Effector memory CD8-positive, alpha-beta T cell (primary cell): ENCODE measurements at regions not wholly inside any gene's neighbourhood (a gene's known extent, or its start where the extent isn't known, plus 50 kb on each side); places are given as distances from the start of the nearest gene placed in this dataset.
A peak's percentile ranks its signal among the peaks of the same experiment; 100 is the strongest.
"Not testable (repeated sequence)": the region's sequence is repeated elsewhere in the genome, so short reads cannot be mapped to it uniquely, and the experiment has no call there.

Experiments used
- ATAC-seq: fragments of 150-1000 bp; cut with Tn5 transposase; replicated peaks from 2 replicates; pipeline ENCODE4 v1.10.0; 2021; ENCODE audit warnings: mild to moderate bottlenecking, moderate library complexity
- DNase-seq, 3 experiments: peaks; one replicate each; pipeline ENCODE4 v3.0.0; 2021
- H3K27ac Mint-ChIP-seq, 2 donors: one replicate each; pipeline ENCODE4 v1.8.0; 2022; ENCODE audit warnings: mild to moderate bottlenecking in 2 of 2, mixed read lengths in 2 of 2, moderate library complexity in 2 of 2
- H3K27me3 Mint-ChIP-seq, 2 donors: one replicate each; pipeline ENCODE4 v1.8.0; 2022; ENCODE audit warnings: mixed read lengths in 2 of 2
- H3K36me3 Mint-ChIP-seq: one replicate; pipeline ENCODE4 v1.8.0; 2022; ENCODE audit warnings: mild to moderate bottlenecking, moderate library complexity, mixed read lengths; ENCODE audit not compliant: insufficient read depth
- H3K4me1 Mint-ChIP-seq, 2 donors: one replicate each; pipeline ENCODE4 v1.8.0; 2022; ENCODE audit warnings: low read depth in 2 of 2, mixed read lengths in 2 of 2
- H3K4me3 Mint-ChIP-seq, 2 donors: one replicate each; pipeline ENCODE4 v1.8.0; 2022; ENCODE audit warnings: mild to moderate bottlenecking in 2 of 2, mixed read lengths in 2 of 2, moderate library complexity in 2 of 2
- H3K9me3 Mint-ChIP-seq, 2 donors: one replicate each; pipeline ENCODE4 v1.8.0; 2022; ENCODE audit warnings: mixed read lengths in 2 of 2

GRCh38 chr14:100430571-100430970 is 107.4 kb downstream of the SLC25A47 start:
- Mint-ChIP-seq H3K36me3 (no peaks in the 10 kb centered on the region), H3K27me3 (no peaks in the 10 kb centered on the region), H3K4me1 (peaks cover 18 to 23% of the 10 kb centered on the region in 2 donors), H3K9me3 (no peaks in the 10 kb centered on the region), H3K27ac (no peak overlapping the region), H3K4me3 (no peak overlapping the region)
- DNase-seq = no peak
- ATAC-seq = no peak

- not testable (repeated sequence) for DNase-seq, H3K4me3 Mint-ChIP-seq, H3K27me3 Mint-ChIP-seq
Observed at GRCh38 chr14:100431461-100431860, 108.3 kb downstream of the SLC25A47 start.

GRCh38 chr14:100432652-100433427 is 109.7 kb downstream of the SLC25A47 start:
- H3K27ac Mint-ChIP-seq = no peak overlapping the region
- ATAC-seq (no peak), DNase-seq (no peak)
- no peaks in the 10 kb centered on the region for H3K9me3 Mint-ChIP-seq
- H3K4me3 Mint-ChIP-seq = no peak overlapping the region
- H3K4me1 Mint-ChIP-seq = peaks cover 18 to 24% of the 10 kb centered on the region in 2 donors
- H3K36me3 Mint-ChIP-seq = no peaks in the 10 kb centered on the region
- H3K27me3 Mint-ChIP-seq = no peaks in the 10 kb centered on the region

More at GRCh38 chr14:100431461-100431860, 108.3 kb downstream of the SLC25A47 start:
- H3K27ac Mint-ChIP-seq, ATAC-seq, H3K36me3 Mint-ChIP-seq, H3K9me3 Mint-ChIP-seq: not testable (repeated sequence)
- peaks cover 18 to 24% of the 10 kb centered on the region in 2 donors for H3K4me1 Mint-ChIP-seq

DNA sequence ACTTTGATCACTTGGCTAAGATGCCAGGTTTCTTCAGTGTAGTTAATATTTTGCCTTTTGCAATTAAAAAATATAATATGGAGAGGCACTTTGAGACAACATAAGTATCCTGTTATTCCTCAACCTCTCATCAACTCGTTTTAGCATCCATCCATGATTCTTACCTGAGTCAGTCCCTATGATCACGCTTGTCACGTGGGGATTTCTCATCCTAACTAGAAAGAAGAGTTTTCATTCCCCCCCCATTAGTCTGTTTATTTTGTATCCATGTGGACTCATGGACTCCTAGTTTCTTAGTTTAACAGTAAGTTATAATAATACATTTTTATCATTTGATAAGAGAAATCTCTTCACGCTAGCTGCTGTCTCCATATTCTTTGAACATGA is 110.3 kb downstream of the SLC25A47 start:
- H3K4me3 Mint-ChIP-seq = no peak overlapping the region
- no peak overlapping the region for H3K27ac Mint-ChIP-seq
- ATAC-seq (no peak), DNase-seq (no peak)
- no peaks in the 10 kb centered on the region for H3K27me3 Mint-ChIP-seq
- H3K4me1 Mint-ChIP-seq = peaks cover 13 to 20% of the 10 kb centered on the region in 2 donors
- H3K36me3 Mint-ChIP-seq = no peaks in the 10 kb centered on the region
- H3K9me3 Mint-ChIP-seq = no peaks in the 10 kb centered on the region

- no peak for DNase-seq
- H3K27me3 Mint-ChIP-seq = no peaks in the 10 kb centered on the region
- H3K36me3 Mint-ChIP-seq = no peaks in the 10 kb centered on the region
- H3K27ac Mint-ChIP-seq = peak overlapping the region in 1 of 2 donors; percentile 16
- H3K9me3 Mint-ChIP-seq = no peaks in the 10 kb centered on the region
- H3K4me1 Mint-ChIP-seq = peaks cover 6 to 13% of the 10 kb centered on the region in 2 donors
- ATAC-seq = no peak
- H3K4me3 Mint-ChIP-seq = no peak overlapping the region
Observed at GRCh38 chr14:100434033-100434601, 111.0 kb downstream of the SLC25A47 start.

DNA sequence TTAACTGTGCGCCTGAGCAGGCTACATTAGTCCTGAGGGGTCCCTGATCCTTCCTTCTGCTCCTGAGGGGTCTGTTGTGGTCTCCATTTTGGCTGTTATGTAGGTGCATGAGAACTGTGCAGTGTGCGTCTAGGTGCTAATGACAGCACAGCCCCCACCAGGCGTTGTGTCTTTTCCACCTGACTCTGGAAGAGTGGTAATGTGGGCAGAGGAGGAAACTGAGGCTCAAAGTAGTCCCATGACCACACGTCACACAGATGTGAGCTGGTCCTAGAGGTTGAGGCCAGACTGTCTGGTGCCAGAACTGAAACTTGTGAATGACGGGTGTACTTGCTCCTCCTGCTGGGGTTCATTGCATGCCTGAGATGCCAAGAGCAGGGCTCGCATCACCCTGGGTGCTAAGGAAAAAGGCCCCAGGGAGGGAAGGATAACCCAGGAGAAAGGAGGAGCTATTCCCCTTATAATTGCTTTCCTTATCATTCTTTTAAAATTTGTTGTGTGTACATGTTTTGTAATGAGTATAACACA is 111.8 kb downstream of the SLC25A47 start:
- H3K4me1 Mint-ChIP-seq = peaks cover 5 to 13% of the 10 kb centered on the region in 2 donors
- no peak for ATAC-seq
- no peaks in the 10 kb centered on the region for H3K36me3 Mint-ChIP-seq
- DNase-seq = no peak
- H3K27me3 Mint-ChIP-seq = no peaks in the 10 kb centered on the region
- H3K4me3 Mint-ChIP-seq = no peak overlapping the region
- H3K9me3 Mint-ChIP-seq = no peaks in the 10 kb centered on the region
- peak overlapping the region in 1 of 2 donors; percentile 16 for H3K27ac Mint-ChIP-seq

DNA sequence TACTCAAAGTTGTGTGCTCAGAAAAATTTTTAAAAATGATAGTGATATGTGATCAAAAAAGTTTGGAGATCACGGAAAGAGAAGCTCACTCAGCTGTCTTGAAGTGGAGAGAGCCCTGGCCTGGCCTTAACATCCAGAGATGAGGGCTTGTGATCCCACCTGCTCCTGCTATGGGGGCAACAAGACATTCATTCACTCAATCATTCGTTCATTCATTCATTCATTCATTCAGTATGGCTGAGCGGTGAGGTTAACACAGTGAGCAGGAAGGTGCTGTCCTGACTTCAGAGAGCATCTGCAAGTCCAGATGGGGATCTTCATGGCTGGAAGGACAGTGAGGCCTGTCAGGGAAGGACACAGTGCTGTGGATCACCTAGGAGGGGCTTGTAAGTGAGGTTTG is 112.3 kb downstream of the SLC25A47 start:
- peak overlapping the region in 1 of 2 donors; percentile 25 for H3K27ac Mint-ChIP-seq
- no peak overlapping the region for H3K4me3 Mint-ChIP-seq
- H3K36me3 Mint-ChIP-seq = no peaks in the 10 kb centered on the region
- peaks cover 5 to 13% of the 10 kb centered on the region in 2 donors for H3K4me1 Mint-ChIP-seq
- DNase-seq (no peak), ATAC-seq (no peak)
- H3K27me3 Mint-ChIP-seq = no peaks in the 10 kb centered on the region
- no peaks in the 10 kb centered on the region for H3K9me3 Mint-ChIP-seq

GRCh38 chr14:100436745-100437406 is 113.7 kb downstream of the SLC25A47 start:
- Mint-ChIP-seq H3K36me3 (no peaks in the 10 kb centered on the region), H3K27me3 (no peaks in the 10 kb centered on the region), H3K9me3 (no peaks in the 10 kb centered on the region), H3K27ac (no peak overlapping the region), H3K4me1 (peaks cover 16 to 17% of the 10 kb centered on the region in 2 donors), H3K4me3 (no peak overlapping the region)
- DNase-seq = no peak
- no peak for ATAC-seq

DNA sequence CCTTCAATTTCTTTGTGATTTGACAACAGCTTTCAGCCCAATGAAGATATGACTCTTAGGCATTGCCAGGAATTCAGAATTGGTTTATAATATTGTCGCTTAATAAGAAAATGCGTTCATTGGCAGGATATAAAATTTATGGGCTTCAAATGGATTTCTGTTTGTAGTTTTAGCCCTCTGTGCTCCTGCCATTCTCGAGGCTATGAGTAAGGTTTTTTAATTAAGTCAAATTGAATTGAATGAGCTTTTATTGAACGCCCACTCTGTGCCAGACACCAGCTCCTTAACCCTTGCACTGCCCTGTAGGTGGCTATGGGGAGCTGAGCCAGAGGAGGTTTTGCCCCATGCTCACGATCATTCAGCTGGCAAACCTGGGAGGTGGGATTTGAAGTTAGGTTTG is 115.1 kb downstream of the SLC25A47 start:
- Mint-ChIP-seq H3K4me1 (peaks cover 19% of the 10 kb centered on the region in 2 donors), H3K4me3 (no peak overlapping the region), H3K27ac (no peak overlapping the region), H3K36me3 (no peaks in the 10 kb centered on the region), H3K27me3 (no peaks in the 10 kb centered on the region), H3K9me3 (no peaks in the 10 kb centered on the region)
- DNase-seq = no peak
- ATAC-seq = no peak

DNA sequence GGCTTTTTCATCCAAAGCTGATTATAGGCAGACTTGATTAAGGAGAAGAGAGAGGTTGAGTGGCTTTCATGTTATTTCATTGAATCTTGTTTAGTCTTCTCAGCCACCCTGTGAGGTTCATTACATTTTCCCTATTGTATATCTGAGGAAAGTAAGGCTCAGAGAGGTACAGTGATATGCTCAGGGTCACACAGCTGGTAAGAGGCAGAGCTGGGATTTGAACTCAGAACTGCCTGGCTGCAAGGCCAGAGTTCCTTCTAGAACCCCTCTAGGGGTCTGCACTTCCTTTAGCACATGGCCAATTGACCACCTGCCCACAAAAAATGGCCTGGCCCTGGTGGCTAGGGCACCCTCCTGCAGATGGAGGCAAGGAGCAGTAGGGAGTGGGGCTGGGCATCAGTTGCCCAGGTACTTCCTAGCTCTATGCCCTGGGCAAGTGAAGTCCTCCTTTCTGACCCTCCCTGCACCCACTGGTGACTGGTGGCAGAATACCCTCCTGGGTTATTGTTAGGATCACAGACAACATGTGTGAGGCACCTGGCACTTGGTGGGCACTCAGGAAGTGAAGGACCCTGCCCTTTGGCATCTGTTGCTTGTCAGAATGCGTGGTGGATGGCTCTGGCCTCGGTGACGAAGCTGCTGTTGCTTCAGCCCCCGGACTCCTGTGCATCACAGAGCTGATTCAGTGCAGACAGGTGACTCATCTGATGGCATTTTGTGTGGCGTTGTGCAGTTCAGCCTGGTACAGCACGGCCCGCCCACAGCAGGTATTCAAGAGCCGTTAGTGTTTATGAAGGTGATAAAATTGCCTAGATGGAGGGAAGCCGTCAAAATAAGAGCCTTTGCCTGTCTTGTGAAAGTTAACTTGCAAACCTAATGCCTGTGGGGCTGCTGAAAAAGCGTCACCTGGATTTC is 115.8 kb downstream of the SLC25A47 start:
- no peaks in the 10 kb centered on the region for H3K9me3 Mint-ChIP-seq
- ATAC-seq (no peak), DNase-seq (no peak)
- H3K27ac Mint-ChIP-seq = peak overlapping the region in 1 of 2 donors; percentile 28
- H3K4me1 Mint-ChIP-seq = peaks cover 19% of the 10 kb centered on the region in 2 donors
- H3K27me3 Mint-ChIP-seq = no peaks in the 10 kb centered on the region
- H3K4me3 Mint-ChIP-seq = no peak overlapping the region
- H3K36me3 Mint-ChIP-seq = no peaks in the 10 kb centered on the region

DNA sequence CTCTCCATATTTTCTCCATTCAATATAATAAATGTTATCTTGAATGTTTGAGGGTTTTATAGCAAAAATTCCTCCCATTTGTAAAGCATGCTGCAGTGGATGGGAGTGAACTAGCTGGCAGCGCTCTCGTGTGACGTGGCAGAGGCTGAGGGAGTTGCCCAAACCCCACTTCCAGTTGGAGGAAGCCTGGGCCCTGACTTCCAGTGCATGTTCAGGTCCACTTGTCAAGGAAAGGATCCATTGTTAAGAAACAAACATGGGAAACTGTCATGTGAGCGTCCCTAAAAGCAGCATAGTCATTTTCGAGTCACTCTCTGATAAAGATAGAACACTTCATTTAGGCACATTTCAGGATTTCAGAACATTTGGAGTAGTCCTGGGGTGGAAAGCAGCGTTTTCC is 116.6 kb downstream of the SLC25A47 start:
- H3K4me3 Mint-ChIP-seq = no peak overlapping the region
- DNase-seq (no peak), ATAC-seq (no peak)
- H3K36me3 Mint-ChIP-seq = no peaks in the 10 kb centered on the region
- H3K27ac Mint-ChIP-seq = peak overlapping the region; percentile 28 to 53
- H3K27me3 Mint-ChIP-seq = no peaks in the 10 kb centered on the region
- H3K9me3 Mint-ChIP-seq = no peaks in the 10 kb centered on the region
- H3K4me1 Mint-ChIP-seq = peaks cover 16% of the 10 kb centered on the region in 2 donors

DNA sequence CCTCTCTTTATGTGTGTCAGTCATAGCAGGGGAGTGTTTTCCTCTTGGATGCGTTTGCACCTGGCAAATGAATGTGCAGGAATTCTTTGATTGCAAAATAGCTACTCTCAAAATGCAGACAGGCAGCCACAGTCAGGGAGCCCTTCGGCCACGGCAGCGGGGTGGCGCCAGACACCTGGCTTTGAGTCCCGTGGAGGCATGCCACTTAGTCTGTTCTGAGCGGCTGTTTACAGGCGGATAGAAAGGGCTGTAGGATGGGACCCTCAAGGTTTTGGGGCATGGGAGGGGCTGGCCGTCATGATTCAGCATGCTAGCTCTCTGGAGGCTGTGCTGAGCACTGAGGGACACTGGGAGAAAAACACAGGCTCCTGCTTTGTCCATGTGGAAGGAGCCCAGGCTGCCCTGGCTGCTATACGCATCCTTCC is 117.1 kb downstream of the SLC25A47 start:
- peak overlapping the region; percentile 28 to 53 for H3K27ac Mint-ChIP-seq
- peaks cover 14% of the 10 kb centered on the region in 2 donors for H3K4me1 Mint-ChIP-seq
- ATAC-seq = no peak
- no peaks in the 10 kb centered on the region for H3K27me3 Mint-ChIP-seq
- no peak overlapping the region for H3K4me3 Mint-ChIP-seq
- H3K36me3 Mint-ChIP-seq = no peaks in the 10 kb centered on the region
- H3K9me3 Mint-ChIP-seq = no peaks in the 10 kb centered on the region
- no peak for DNase-seq

DNA sequence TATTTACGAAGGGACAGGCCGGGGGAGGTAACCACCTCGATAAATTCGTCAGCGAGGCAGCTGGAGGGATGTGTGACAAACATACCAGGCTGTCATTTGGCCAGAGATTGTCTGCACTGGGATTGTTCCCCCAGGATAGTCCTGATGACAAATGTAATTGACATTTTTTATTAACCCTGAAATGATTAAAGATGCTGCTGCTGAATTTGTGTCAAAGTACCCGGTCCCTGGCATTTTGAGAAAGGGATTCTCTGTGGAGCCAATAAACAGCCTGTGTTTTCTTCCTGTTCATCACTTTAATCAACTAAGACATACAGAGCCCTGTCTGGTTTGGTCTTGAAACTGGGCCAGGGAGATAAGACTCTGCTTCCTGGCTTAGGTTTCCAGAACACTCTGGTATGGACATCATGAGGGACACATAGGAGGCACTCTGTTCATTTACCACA is 117.6 kb downstream of the SLC25A47 start:
- Mint-ChIP-seq H3K4me3 (no peak overlapping the region), H3K36me3 (no peaks in the 10 kb centered on the region), H3K9me3 (no peaks in the 10 kb centered on the region), H3K27me3 (no peaks in the 10 kb centered on the region), H3K27ac (peak overlapping the region; percentile 28 to 66), H3K4me1 (peaks cover 10 to 14% of the 10 kb centered on the region in 2 donors)
- ATAC-seq = no peak
- no peak for DNase-seq
